ENCODE measurements at regions not wholly inside any gene's neighbourhood (a gene's known extent, or its start where the extent isn't known, plus 50 kb on each side); places are given as distances from the start of the nearest gene placed in this dataset.

GRCh38 chr20:6703656-6704055 lies 63.8 kb upstream of the BMP2 start:
- TF ChIP-seq POLR2A (IDR thresholded peaks at IDR 0.05) = no peak
- no peak for TF ChIP-seq CTCF (IDR thresholded peaks at IDR 0.05)
- TF ChIP-seq POLR2AphosphoS5 (IDR thresholded peaks at IDR 0.05; ENCODE audit: insufficient read depth in 1 of 2, low read depth in 1 of 2) = no peak

Measured in vagina (tissue), 2 donors.